Tibial nerve (tissue), 4 donors: ENCODE measurements at regions not wholly inside any gene's neighbourhood (a gene's known extent, or its start where the extent isn't known, plus 50 kb on each side); places are given as distances from the start of the nearest gene placed in this dataset.

Source experiments
- DNase-seq, 2 donors: peaks; one replicate each; pipeline ENCODE4 v3.0.0-alpha.2; 2019; ENCODE audit warnings: low spot score in 2 of 2
- H3K27ac ChIP-seq, 4 donors: fragments of 200-600 bp; sonication (generic) in 3 of 4; one replicate each; pipeline ENCODE4 v1.5.1; 2017 to 2019; ENCODE audit warnings: mild to moderate bottlenecking in 1 of 4
- H3K27me3 ChIP-seq, 2 donors: fragments of 200-600 bp; sonication (generic) in 1 of 2; one replicate each; pipeline versions ENCODE4 v1.5.1 to v1.6.0; 2017 to 2019
- H3K36me3 ChIP-seq, 3 donors: fragments of 200-600 bp; sonication (generic); one replicate each; pipeline ENCODE4 v1.5.1; 2018 to 2019
- H3K4me1 ChIP-seq, 4 donors: fragments of 200-600 bp; sonication (generic) in 3 of 4; one replicate each; pipeline ENCODE4 v1.5.1; 2017 to 2019
- H3K4me3 ChIP-seq, 4 donors: fragments of 200-600 bp; sonication (generic) in 3 of 4; one replicate each; pipeline ENCODE4 v1.5.1; 2017 to 2019; ENCODE audit warnings: mild to moderate bottlenecking in 1 of 4, moderate library complexity in 1 of 4
- H3K9me3 ChIP-seq, 4 donors: fragments of 200-600 bp; sonication (generic) in 3 of 4; one replicate each; pipeline ENCODE4 v1.5.1; 2017 to 2019
- EP300 ChIP-seq, 2 donors: sonication (generic); formaldehyde crosslinking; IDR thresholded peaks; one replicate each; pipeline ENCODE4 v1.6.1; 2017; ENCODE audit warnings: antibody characterized with exemption in 2 of 2, mild to moderate bottlenecking in 1 of 2
- POLR2A ChIP-seq, 2 donors: fragments of 450-650 bp; IDR thresholded peaks; one replicate each; pipeline ENCODE4 v1.6.1; 2017; ENCODE audit warnings: antibody characterized with exemption in 2 of 2, mild to moderate bottlenecking in 2 of 2, moderate library complexity in 2 of 2
- WGBS, 2 donors: methylation state at CpG; one replicate each; pipeline ENCODE4 v1.1.5; 2018; 5-methylcytosine and 5-hydroxymethylcytosine counted together
- TF ChIP-seq, protein P1 (sequence below), 5 experiments: fragments of 200-600 bp in 3 of 5; fragments of 450-650 bp in 2 of 5; sonication (generic) in 3 of 5; IDR thresholded peaks; one replicate each; pipeline ENCODE4 v1.5.1; 2016 to 2019; ENCODE audit warnings: antibody characterized with exemption in 5 of 5, mild to moderate bottlenecking in 3 of 5, moderate library complexity in 2 of 5

DNA sequence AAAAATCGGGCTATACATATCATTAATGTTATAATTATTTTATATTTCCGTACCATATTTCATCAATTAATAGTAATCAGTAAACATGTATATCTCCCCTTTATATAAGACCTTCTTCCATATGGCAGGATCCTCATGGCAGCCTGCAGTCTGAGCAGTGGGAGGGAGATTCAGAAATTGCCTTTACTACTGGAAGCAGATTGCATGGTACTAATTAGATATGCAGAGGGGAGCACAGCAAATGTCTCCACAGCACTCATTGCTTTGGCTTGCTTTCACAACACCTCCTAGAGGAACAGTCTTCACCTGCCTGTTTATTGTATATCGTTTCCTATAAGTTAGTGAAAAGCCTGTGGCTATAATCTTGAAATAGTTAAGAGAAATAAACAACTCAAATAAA, 585.8 kb upstream of the GOT2 start:
- 88 to 89% methylated on average over 3 of the region's 3 CpGs for WGBS, 2 donors
- TF ChIP-seq, protein P1, sequence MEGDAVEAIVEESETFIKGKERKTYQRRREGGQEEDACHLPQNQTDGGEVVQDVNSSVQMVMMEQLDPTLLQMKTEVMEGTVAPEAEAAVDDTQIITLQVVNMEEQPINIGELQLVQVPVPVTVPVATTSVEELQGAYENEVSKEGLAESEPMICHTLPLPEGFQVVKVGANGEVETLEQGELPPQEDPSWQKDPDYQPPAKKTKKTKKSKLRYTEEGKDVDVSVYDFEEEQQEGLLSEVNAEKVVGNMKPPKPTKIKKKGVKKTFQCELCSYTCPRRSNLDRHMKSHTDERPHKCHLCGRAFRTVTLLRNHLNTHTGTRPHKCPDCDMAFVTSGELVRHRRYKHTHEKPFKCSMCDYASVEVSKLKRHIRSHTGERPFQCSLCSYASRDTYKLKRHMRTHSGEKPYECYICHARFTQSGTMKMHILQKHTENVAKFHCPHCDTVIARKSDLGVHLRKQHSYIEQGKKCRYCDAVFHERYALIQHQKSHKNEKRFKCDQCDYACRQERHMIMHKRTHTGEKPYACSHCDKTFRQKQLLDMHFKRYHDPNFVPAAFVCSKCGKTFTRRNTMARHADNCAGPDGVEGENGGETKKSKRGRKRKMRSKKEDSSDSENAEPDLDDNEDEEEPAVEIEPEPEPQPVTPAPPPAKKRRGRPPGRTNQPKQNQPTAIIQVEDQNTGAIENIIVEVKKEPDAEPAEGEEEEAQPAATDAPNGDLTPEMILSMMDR (IDR thresholded peaks at IDR 0.05), result no peak
- TF ChIP-seq POLR2A (IDR thresholded peaks at IDR 0.05), result no peak
- no peaks in the 10 kb centered on the region for H3K4me1 ChIP-seq
- no peaks in the 10 kb centered on the region for H3K27me3 ChIP-seq
- H3K27ac ChIP-seq, result no peak overlapping the region
- no peaks in the 10 kb centered on the region for H3K36me3 ChIP-seq
- no peak overlapping the region for H3K4me3 ChIP-seq
- no peaks in the 10 kb centered on the region for H3K9me3 ChIP-seq
- no peak for DNase-seq

GRCh38 chr16:59305850-59306249, 571.7 kb upstream of the GOT2 start:
- TF ChIP-seq EP300 (IDR thresholded peaks at IDR 0.05) (no peak), POLR2A (IDR thresholded peaks at IDR 0.05) (no peak)
- TF ChIP-seq, protein P1 (IDR thresholded peaks at IDR 0.05), result no peak
- no peak for DNase-seq
- WGBS, 2 donors, result 77 to 79% methylated on average over 4 of the region's 4 CpGs

DNA sequence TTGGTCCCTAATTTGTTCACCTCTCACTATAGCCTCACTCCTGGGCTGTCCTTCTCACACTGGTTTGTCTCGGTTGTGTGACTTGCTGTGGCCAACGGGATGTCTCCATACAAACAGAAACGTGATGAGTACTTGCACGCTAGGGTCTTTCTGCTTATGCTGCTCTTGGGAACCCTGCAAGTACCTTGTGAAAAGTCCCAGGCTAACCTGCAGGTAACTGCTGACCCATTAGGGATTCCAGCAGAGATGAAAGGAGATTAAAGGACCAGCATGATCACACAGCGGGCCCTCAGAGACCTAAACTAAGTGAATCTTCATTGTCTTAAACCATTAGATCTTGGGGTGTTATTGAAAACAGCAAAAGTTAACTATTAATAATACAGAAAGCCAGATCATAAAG, 562.8 kb upstream of the GOT2 start:
- Histone ChIP-seq H3K4me3 (no peak overlapping the region), H3K36me3 (no peaks in the 10 kb centered on the region), H3K4me1 (peaks cover 0 to 6% (median 0%) of the 10 kb centered on the region in 4 donors), H3K27ac (no peak overlapping the region), H3K9me3 (no peaks in the 10 kb centered on the region), H3K27me3 (no peaks in the 10 kb centered on the region)
- no peak for TF ChIP-seq POLR2A (IDR thresholded peaks at IDR 0.05)
- TF ChIP-seq, protein P1 (IDR thresholded peaks at IDR 0.05), result no peak
- TF ChIP-seq EP300 (IDR thresholded peaks at IDR 0.05), result no peak
- 59 to 64% methylated on average over 5 of the region's 5 CpGs for WGBS, 2 donors
- no peak for DNase-seq

More at GRCh38 chr16:59305850-59306249, 571.7 kb upstream of the GOT2 start:
- Histone ChIP-seq H3K4me1 (no peaks in the 10 kb centered on the region), H3K9me3 (no peaks in the 10 kb centered on the region), H3K27ac (no peak overlapping the region), H3K27me3 (no peaks in the 10 kb centered on the region), H3K4me3 (no peak overlapping the region), H3K36me3 (no peaks in the 10 kb centered on the region)

DNA sequence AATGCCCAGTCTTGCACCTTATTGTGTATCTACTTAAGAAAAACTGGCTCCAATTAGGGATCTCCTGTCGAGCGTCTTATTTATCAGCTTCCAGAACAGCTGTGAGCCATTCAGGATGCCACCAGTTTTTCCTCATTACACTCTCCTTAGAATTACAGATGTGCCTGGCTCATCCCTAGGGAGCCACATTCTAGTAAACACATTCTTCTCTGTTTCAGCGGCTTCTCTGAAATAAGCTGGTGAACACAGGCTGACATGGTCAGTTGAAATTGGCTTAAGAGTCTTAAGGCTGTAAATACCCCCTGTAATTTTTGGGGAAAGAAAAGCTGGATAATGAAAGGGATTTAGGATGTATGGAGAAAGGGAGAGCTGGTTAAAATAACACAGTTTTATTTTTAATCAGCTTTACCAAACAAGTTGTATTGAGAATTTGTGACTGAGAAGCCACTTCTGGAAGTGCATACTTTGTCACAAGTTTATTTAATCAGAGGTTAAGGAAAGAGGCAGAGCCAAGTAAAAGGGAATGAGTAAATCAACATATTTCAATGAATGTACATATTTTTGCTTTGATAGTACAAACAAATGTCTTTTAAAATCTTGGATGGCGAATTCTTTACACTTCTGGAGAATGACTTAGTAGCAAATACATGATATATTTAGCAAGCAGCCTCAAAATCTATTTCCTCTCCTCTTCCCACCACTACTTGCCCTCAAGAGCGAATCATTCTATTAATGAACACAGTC, 562.0 kb upstream of the GOT2 start:
- H3K27ac ChIP-seq, result no peak overlapping the region
- no peak overlapping the region for H3K4me3 ChIP-seq
- DNase-seq, result peak in 1 of 2 donors; percentile 6
- H3K9me3 ChIP-seq, result no peaks in the 10 kb centered on the region
- H3K27me3 ChIP-seq, result no peaks in the 10 kb centered on the region
- no peaks in the 10 kb centered on the region for H3K36me3 ChIP-seq
- peaks cover 0 to 6% (median 0%) of the 10 kb centered on the region in 4 donors for H3K4me1 ChIP-seq
- TF ChIP-seq POLR2A (IDR thresholded peaks at IDR 0.05) (no peak), EP300 (IDR thresholded peaks at IDR 0.05) (no peak)
- TF ChIP-seq, protein P1 (IDR thresholded peaks at IDR 0.05), result no peak
- WGBS, 2 donors, result 32 to 35% methylated on average over 5 of the region's 5 CpGs

DNA sequence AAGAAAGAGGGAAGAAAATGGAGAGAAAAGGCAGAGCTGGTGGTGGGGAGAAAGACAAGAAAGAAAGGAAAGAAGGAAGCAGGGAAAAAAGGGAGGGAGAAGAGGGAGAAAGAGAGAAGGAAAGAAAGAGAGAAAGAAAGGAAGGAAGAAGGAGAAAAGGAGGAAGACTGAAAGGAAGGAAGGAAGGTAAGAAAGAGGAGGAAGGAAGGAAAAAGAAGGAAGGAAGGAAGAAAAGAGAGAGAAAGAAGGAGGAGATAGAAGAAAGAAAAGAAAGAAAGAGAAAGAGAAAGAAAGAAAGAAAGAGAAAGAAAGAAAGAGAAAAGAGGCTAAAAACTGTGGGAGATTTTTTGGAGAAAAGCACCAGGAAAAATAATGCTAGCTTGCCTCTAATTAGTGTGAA, 561.4 kb upstream of the GOT2 start:
- H3K4me3 ChIP-seq, result no peak overlapping the region

More for the DNA sequence above, 561.4 kb upstream of the GOT2 start:
- Histone ChIP-seq H3K27me3 (no peaks in the 10 kb centered on the region), H3K27ac (no peak overlapping the region), H3K4me1 (peaks cover 0 to 6% (median 0%) of the 10 kb centered on the region in 4 donors), H3K9me3 (no peaks in the 10 kb centered on the region), H3K36me3 (no peaks in the 10 kb centered on the region)
- TF ChIP-seq POLR2A (IDR thresholded peaks at IDR 0.05) (no peak), EP300 (IDR thresholded peaks at IDR 0.05) (no peak)
- TF ChIP-seq, protein P1 (IDR thresholded peaks at IDR 0.05), result no peak
- no peak for DNase-seq
